NCI-H2196 treated with DMSO at 0.1 percent for 48 hours (cell line): ENCODE measurements at regions not wholly inside any gene's neighbourhood (a gene's known extent, or its start where the extent isn't known, plus 50 kb on each side); places are given as distances from the start of the nearest gene placed in this dataset.

Experiments used
- DNase-seq: peaks from one replicate; lab custom pipeline; 2025; ENCODE audit not compliant: unreplicated experiment; lab: John Stamatoyannopoulos, UW

GRCh38 chr11:115764176-115764575 is 260.0 kb upstream of the CADM1 start:
- no peak for DNase-seq

- DNase-seq = no peak
These were observed 257.6 kb upstream of the CADM1 start for GRCh38 chr11:115761817-115762216.

- DNase-seq = no peak
These were observed 257.1 kb upstream of the CADM1 start for GRCh38 chr11:115761348-115761747.

- DNase-seq = no peak
These were observed 256.5 kb upstream of the CADM1 start for GRCh38 chr11:115760461-115761320.

GRCh38 chr11:115759622-115760460 is 255.6 kb upstream of the CADM1 start:
- DNase-seq = no peak

- no peak for DNase-seq
These were observed 253.8 kb upstream of the CADM1 start for GRCh38 chr11:115758011-115758410.

GRCh38 chr11:115751243-115752015 is 247.2 kb upstream of the CADM1 start:
- DNase-seq = no peak

- DNase-seq = no peak
These were observed 241.6 kb upstream of the CADM1 start for GRCh38 chr11:115745610-115746512.

- no peak for DNase-seq
These were observed 240.9 kb upstream of the CADM1 start for GRCh38 chr11:115745066-115745465.

GRCh38 chr11:115743719-115744118 is 239.5 kb upstream of the CADM1 start:
- DNase-seq = no peak

- no peak for DNase-seq
These were observed 237.3 kb upstream of the CADM1 start for GRCh38 chr11:115741376-115742107.

GRCh38 chr11:115740324-115740723 is 236.1 kb upstream of the CADM1 start:
- DNase-seq = no peak

- DNase-seq = no peak
These were observed 235.7 kb upstream of the CADM1 start for GRCh38 chr11:115739878-115740277.

GRCh38 chr11:115739146-115739545 is 234.9 kb upstream of the CADM1 start:
- DNase-seq = no peak

- DNase-seq = no peak
These were observed 233.7 kb upstream of the CADM1 start for GRCh38 chr11:115737875-115738274.

GRCh38 chr11:115736146-115736545 is 231.9 kb upstream of the CADM1 start:
- no peak for DNase-seq

GRCh38 chr11:115724666-115725065 is 220.5 kb upstream of the CADM1 start:
- DNase-seq = no peak

GRCh38 chr11:115722711-115723110 is 218.5 kb upstream of the CADM1 start:
- no peak for DNase-seq

GRCh38 chr11:115721296-115721995 is 217.2 kb upstream of the CADM1 start:
- no peak for DNase-seq
